ENCODE measurements at regions not wholly inside any gene's neighbourhood (a gene's known extent, or its start where the extent isn't known, plus 50 kb on each side); places are given as distances from the start of the nearest gene placed in this dataset.

DNA sequence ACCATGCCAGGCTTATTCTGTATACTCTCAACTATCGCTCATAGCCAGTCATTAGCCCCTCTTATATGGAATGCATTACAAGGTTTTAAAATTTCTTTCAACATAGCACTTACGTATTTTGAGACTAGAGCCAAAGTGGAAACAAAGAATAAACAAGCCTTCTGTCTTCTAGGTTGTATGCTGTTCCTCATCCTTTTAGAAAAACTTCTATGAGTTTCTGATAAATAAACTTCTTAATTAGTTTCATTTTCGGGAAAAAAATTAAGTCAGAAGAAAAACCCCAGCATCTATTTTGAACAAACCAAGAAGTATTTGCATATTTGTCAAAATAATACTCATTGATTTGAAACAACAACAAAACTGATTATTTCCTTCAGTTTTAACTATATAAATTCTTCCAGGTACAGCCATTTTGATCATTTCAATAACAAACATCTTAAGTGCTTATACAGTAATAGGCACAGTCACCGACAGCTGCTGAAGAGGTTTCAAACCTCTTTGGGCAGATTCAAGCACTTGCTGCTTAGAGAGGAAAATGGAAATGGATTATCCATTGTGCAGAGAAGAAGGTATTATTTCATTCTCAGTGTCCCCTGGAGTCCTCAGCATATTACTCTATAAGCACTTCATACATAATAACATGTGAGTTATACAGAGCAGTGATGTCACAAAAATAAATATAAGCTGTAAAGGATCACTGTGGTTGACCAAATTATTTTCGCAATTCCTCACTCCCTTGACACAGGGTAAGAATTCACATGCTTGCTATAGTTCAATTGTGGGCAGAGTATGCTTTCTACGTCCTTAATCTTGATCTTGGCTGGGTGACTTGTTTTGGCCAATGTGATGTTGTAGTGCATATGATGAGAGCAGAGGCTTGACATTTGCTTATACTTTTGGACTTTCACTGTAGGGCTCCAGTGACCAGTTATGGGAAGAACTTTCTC, 833.8 kb downstream of the TRIB2 start:
- DNase-seq, result no peak

DNA sequence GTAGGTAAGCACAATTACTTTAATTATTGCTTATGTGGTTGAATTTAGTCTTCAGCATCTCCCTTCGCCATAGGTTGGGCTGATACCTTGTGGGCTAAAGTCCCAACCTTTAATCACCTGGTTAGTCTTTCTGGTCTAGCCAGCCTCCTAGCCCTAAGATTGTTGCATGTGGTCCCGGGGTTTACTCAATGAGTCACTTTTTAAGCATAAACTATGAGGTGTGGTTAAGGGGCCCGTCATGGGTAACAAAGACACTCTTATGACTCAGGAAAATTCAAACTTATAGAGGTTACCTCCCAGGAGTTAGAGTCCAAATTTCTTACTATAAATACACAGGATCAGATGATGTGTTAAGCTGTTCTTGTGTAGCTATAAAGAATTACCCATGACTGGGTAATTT, 841.6 kb downstream of the TRIB2 start:
- no peak for DNase-seq

DNA sequence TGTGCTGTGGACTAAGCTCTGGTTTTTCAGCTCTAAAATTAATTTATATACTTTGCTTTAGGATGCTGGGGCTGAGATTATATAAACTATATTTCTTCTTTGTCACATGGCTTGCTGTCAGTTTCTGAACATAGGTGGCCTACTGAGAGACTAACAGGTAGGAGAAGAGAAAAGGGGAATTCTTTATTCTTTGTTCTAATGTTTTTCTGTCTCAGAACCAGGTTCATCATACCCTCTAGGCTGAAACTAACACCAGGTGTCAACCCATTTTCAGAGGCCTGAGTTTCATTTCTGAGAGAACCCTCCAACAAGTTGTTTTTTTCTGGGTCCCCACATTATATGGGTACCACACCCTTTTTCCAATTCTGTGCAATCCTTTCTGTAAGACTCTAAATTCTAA, 843.6 kb downstream of the TRIB2 start:
- no peak for DNase-seq

- no peak for DNase-seq
These were observed 855.7 kb downstream of the TRIB2 start for GRCh38 chr2:13572466-13572865.

DNA sequence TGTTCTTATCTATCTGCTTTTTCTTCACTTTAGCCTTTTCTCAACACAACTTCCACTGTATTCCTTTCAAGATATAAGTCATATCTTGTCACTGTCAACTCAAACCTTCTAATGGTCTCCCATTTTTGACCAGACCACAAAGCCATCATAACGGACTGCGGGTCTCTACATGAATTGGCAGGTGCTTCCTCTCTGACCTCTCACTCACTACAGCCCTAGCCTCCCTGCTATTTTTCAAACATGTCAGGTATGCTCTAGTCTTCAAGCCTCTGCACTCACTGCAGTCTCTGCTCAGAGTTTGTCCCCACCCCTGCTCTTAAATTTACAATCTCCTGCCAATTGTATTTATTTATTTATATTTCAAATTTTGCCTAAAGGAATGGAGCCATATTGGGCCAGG, 858.1 kb downstream of the TRIB2 start:
- DNase-seq, result no peak

GRCh38 chr2:13576406-13577036, 859.8 kb downstream of the TRIB2 start:
- no peak for DNase-seq

GRCh38 chr2:13578547-13578946, 861.8 kb downstream of the TRIB2 start:
- DNase-seq, result no peak

- no peak for DNase-seq
These were observed 864.7 kb downstream of the TRIB2 start for GRCh38 chr2:13581471-13581870.

GRCh38 chr2:13583609-13584008, 866.9 kb downstream of the TRIB2 start:
- DNase-seq, result no peak

GRCh38 chr2:13584020-13584419, 867.3 kb downstream of the TRIB2 start:
- DNase-seq, result no peak

DNA sequence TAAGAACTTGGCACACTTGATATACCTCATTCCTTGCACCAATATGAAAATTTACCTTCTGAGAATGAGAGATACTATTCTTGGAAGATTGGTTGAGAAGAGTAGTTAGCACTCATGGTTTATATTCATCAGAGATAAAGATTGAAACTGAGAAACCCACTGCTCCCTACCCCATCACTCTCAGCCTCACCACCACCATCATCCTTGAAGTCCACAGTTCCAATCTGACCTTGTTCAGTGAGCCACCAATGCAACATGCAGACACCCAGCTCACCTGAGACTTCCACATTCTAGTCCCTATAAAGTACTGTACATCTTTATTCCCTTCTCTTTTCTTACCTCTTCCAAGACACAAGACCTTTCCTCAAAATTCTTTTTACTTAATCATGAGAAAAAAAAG, 869.0 kb downstream of the TRIB2 start:
- DNase-seq, result no peak

DNA sequence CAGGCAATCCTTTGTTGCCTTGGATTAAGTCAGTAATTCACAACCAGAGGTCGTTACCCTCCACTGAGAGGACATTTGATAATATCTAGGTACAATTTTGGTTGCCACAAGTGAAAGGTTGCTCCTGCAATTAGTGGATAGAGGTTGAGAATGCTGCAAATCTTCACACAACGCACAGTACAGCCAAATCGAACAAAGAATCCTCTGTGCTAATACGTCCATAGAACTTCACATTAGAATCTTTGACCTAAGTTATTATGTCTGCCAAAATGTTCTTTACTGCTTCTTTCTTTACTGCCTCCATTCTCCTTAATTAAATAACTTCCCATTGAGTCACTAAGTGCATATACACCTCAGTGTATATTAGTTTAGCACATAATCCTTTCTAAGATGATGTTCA, 879.5 kb downstream of the TRIB2 start:
- DNase-seq, result no peak

DNA sequence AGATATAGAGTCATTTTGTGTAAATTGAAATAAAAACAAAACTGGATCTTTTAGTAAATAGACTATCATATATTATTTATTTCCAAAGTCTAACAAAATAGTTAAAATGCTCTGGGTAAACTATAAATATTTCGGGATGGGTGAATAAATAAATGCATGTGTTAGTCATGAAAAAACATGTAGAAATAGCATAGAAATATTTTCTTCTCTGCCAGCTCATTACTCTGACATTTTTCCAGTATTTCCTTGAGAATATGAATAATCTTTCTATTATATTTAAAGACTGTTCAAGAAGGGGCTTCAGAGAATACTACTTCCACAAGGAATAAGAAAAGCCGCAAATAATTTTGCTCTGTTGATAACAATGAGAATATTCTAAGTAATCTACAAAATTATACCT, 880.4 kb downstream of the TRIB2 start:
- DNase-seq, result no peak

DNA sequence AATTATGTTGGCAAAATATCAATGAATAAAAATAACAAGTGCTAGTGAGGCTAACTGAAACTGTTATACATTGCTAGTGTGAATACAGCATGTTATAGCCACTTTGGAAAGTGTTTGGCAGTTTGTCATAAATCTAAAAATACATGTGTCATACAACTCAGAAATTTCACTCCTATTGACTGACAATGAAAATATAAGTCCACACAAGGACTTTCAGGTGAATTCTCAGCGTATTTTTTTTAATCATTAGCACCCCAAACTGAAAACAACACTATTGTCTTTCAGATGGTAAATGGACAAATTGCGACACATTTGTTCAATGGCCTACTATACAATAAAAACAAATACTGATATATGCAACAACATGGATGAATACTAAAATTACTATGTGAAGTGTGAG, 884.8 kb downstream of the TRIB2 start:
- no peak for DNase-seq

GRCh38 chr2:13604951-13605661, 888.4 kb downstream of the TRIB2 start:
- DNase-seq, result no peak

GRCh38 chr2:13607139-13607538, 890.4 kb downstream of the TRIB2 start:
- DNase-seq, result no peak

DNA sequence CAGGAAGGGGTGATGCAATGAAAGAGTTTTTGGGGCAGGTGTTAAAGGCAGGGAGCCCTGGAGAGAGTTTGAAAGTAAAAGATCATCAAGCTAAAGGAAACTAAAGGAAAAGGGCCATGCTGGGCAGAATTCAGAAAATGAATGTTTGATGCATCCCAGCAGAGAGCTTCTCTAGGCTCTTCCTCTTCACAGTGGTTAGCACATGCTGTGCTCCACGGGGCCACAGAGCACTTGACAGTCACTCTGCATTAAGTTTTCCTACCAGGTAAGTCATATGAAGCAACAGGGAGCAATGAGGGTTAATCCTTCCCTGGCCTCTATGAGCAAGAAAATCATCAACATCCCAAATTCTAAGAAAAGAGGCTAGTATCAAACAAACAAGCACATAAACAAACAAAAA, 895.2 kb downstream of the TRIB2 start:
- no peak for DNase-seq

- no peak for DNase-seq
These were observed 899.3 kb downstream of the TRIB2 start for GRCh38 chr2:13616059-13616458.

GRCh38 chr2:13616616-13617015, 899.9 kb downstream of the TRIB2 start:
- no peak for DNase-seq

DNA sequence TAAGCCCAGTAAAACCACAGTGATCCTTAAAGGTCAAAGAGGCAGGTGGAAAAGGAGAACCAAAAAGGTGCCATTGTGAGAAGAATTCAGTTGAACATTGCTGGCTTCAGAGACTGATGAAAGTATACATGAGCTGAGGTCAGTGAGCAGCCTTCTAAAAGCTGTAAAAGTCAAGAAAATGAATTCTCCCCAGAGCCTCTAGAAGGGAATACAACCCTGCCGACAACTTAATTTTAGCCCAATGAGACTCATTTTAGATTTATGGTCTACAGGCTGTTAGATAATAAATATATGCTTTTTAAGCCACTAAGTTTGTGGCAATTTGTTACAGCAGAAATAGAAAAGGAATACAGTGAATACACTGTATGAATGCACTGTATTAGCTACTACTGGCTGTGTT, 911.4 kb downstream of the TRIB2 start:
- DNase-seq, result no peak

- DNase-seq, result no peak
These were observed 921.4 kb downstream of the TRIB2 start for GRCh38 chr2:13638181-13638580.

DNA sequence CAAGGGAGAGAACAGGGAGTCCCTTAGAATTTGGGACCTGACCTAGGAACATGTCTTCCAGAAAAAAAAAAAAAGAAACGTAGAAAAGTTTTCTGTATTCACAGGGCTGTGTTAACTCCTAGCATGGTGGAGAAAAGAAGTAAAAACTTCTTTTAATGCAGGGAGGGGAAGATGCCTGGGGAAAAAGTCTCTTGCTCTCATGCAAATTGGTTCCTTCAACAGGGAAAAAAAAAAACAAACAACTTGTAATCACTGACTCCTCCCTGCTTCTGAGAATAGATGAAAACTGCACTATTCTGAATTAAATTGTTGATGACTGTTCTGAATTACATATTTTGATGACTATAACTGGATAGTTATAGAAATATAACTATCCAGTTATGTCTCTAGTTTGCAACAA, 933.2 kb downstream of the TRIB2 start:
- no peak for DNase-seq

GRCh38 chr2:13650586-13651180, 933.9 kb downstream of the TRIB2 start:
- DNase-seq, result no peak
